ENCODE measurements at regions not wholly inside any gene's neighbourhood (a gene's known extent, or its start where the extent isn't known, plus 50 kb on each side); places are given as distances from the start of the nearest gene placed in this dataset.

DNA sequence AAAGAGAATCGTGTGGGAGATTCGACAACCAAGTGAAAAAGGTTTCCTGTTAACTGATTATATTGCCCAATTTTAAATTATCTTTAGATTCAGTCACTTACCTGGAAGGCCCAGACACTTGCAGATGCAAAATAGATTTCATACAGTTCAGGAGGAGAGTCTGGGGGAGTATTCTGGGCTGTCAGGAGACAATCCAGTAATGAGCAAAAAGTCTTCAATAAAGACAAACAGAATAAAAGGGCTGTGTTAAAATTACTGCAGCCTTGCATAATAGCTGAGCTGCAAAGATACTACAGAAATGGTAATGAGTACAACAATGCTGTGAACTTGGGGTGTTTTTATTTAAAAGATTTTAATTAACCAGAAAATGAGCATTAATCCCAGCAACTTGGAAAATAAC lies 303.6 kb downstream of the SP3 start:
- TF ChIP-seq BHLHE40 (IDR thresholded peaks at IDR 0.05; ENCODE audit: borderline replicate concordance) = no peak
- no peak for TF ChIP-seq FOXA1 (IDR thresholded peaks at IDR 0.05)
- no peak for TF ChIP-seq FOXM1 (IDR thresholded peaks at IDR 0.05; ENCODE audit: borderline replicate concordance)
- no peak for TF ChIP-seq CTBP1 (IDR thresholded peaks at IDR 0.05; ENCODE audit: borderline replicate concordance)
- no peak for TF ChIP-seq L3MBTL2 (conservative IDR thresholded peaks at IDR 0.05)
- no peak for TF ChIP-seq HDGF (IDR thresholded peaks at IDR 0.05; ENCODE audit: borderline replicate concordance)
- TF ChIP-seq PKNOX1 (IDR thresholded peaks at IDR 0.05) = no peak
- TF ChIP-seq FOXK2 (IDR thresholded peaks at IDR 0.05) = no peak
- no peak for TF ChIP-seq SP1 (IDR thresholded peaks at IDR 0.05)
- no peak for TF ChIP-seq ZNF384 (IDR thresholded peaks at IDR 0.05)
- no peak for TF ChIP-seq NFRKB (IDR thresholded peaks at IDR 0.05)
- no peak for TF ChIP-seq TARDBP (IDR thresholded peaks at IDR 0.05)
